ENCODE measurements at regions not wholly inside any gene's neighbourhood (a gene's known extent, or its start where the extent isn't known, plus 50 kb on each side); places are given as distances from the start of the nearest gene placed in this dataset.

DNA sequence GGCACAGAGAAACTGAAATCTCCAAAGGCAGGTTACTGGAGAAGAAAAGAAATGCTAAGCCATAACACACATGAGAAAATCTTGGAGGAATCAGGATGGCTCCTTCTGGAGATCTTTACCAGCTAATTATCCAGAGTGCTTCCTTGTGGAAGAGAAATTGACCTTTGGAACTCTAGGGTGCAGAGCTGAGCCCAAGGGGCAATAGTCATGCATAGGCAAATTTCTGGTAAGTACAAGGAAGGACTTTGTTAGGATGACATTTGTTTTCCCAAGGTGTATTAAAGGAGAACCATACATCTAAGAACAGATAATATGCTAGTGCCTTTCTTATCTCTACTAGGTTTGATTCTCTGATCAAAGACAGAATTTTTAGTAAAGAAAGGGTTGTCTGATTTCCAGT, 670.6 kb downstream of the DHX35 start:
- TF ChIP-seq, protein P1, sequence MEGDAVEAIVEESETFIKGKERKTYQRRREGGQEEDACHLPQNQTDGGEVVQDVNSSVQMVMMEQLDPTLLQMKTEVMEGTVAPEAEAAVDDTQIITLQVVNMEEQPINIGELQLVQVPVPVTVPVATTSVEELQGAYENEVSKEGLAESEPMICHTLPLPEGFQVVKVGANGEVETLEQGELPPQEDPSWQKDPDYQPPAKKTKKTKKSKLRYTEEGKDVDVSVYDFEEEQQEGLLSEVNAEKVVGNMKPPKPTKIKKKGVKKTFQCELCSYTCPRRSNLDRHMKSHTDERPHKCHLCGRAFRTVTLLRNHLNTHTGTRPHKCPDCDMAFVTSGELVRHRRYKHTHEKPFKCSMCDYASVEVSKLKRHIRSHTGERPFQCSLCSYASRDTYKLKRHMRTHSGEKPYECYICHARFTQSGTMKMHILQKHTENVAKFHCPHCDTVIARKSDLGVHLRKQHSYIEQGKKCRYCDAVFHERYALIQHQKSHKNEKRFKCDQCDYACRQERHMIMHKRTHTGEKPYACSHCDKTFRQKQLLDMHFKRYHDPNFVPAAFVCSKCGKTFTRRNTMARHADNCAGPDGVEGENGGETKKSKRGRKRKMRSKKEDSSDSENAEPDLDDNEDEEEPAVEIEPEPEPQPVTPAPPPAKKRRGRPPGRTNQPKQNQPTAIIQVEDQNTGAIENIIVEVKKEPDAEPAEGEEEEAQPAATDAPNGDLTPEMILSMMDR (conservative IDR thresholded peaks at IDR 0.05) = no peak
- TF ChIP-seq EZH2 (IDR thresholded peaks at IDR 0.05; ENCODE audit: low read depth) = no peak
